HCT116 (cell line): ENCODE measurements at regions not wholly inside any gene's neighbourhood (a gene's known extent, or its start where the extent isn't known, plus 50 kb on each side); places are given as distances from the start of the nearest gene placed in this dataset.

Source experiments
- ATAC-seq: fragments of 200-7000 bp; cut with Tn5 transposase; 2 replicates; pipeline ENCODE4 v1.9.1; 2020; ENCODE audit warnings: mild to moderate bottlenecking, moderate library complexity
- BruUV-seq: library from RNA; stranded (reverse); fragments of 400-500 nt; replicated peaks from 2 replicates; lab custom pipeline; 2021; lab: Mats Ljungman, UMichigan
- CTCF ChIA-PET: fragments of 300-600 bp; sonication (Branson Sonifier 250); formaldehyde crosslinking; loops from one replicate; lab custom pipeline; 2021; ENCODE audit warnings: antibody characterized with exemption; lab: Charles Lee
- POLR2A ChIA-PET: fragments of 300-600, 350-600 bp; sonication (Branson Sonifier 250); formaldehyde crosslinking; loops from one replicate; lab custom pipeline; 2021; ENCODE audit warnings: antibody characterized with exemption; lab: Charles Lee
- RAD21 ChIA-PET, 2 experiments: fragments of 300-600 bp; sonication (Branson Sonifier 250); formaldehyde crosslinking; loops; one replicate each; lab custom pipeline; 2023; ENCODE audit warnings: low total read pairs in 2 of 2; ENCODE audit not compliant: uncharacterized antibody in 2 of 2, unreplicated experiment in 2 of 2, low non-redundant PET in 1 of 2; lab: Charles Lee
- DNase-seq: peaks from one replicate; pipeline ENCODE4 v3.0.0-alpha.2; 2010; ENCODE audit warnings: low read depth, low spot score
- H2AFZ ChIP-seq: fragments of 200-600 bp; shearing (Covaris generic), sonication (generic); 2 replicates; pipeline ENCODE4 v1.6.1; 2017; ENCODE audit warnings: low read depth, mixed run types, mixed read lengths, antibody characterized with exemption, low read length; ENCODE audit not compliant: poor library complexity, severe bottlenecking
- H3K27ac ChIP-seq: 2 replicates; pipeline ENCODE4 v1.5.1; 2012; ENCODE audit warnings: low read depth, low read length
- H3K27me3 ChIP-seq: fragments of 200-600 bp; sonication (generic); 2 replicates; pipeline ENCODE4 v1.6.1; 2016; ENCODE audit warnings: mixed run types, low read length, mixed read lengths; ENCODE audit not compliant: insufficient read depth
- H3K36me3 ChIP-seq, 2 experiments: fragments of 200-500 bp in 1 of 2; fragments of 200-600 bp in 1 of 2; sonication (Bioruptor generic) in 1 of 2; sonication (generic) in 1 of 2; 2 replicates each; pipeline versions ENCODE4 v1.5.1 to v1.6.1; 2014 to 2016; ENCODE audit warnings: low read length in 2 of 2, inconsistent platforms in 1 of 2, mixed read lengths in 1 of 2, mixed run types in 1 of 2; ENCODE audit not compliant: insufficient read depth in 2 of 2, control insufficient read depth in 1 of 2
- H3K4me1 ChIP-seq, 2 experiments: fragments of 200-600 bp in 1 of 2; sonication (generic) in 1 of 2; 2 replicates each; pipeline versions ENCODE4 v1.5.1 to v1.6.1; 2012 to 2017; ENCODE audit warnings: low read length in 2 of 2, inconsistent platforms in 1 of 2, mild to moderate bottlenecking in 1 of 2, mixed read lengths in 1 of 2, mixed run types in 1 of 2, moderate library complexity in 1 of 2; ENCODE audit not compliant: insufficient read depth in 2 of 2, control insufficient read depth in 1 of 2
- H3K4me2 ChIP-seq: fragments of 200-600 bp; sonication (generic); 2 replicates; pipeline ENCODE4 v1.6.1; 2017; ENCODE audit warnings: mixed run types, low read length, mixed read lengths
- H3K4me3 ChIP-seq, 2 experiments: fragments of 200-600 bp in 1 of 2; sonication (generic) in 1 of 2; replicated peaks in 1 of 2; 2 replicates each; pipeline ENCODE4 v1.5.1; 2011 to 2016; ENCODE audit warnings: low read length in 2 of 2, control low read depth in 1 of 2, low read depth in 1 of 2, mild to moderate bottlenecking in 1 of 2, mixed read lengths in 1 of 2, mixed run types in 1 of 2
- H3K79me2 ChIP-seq: fragments of 200-600 bp; sonication (generic); 2 replicates; pipeline ENCODE4 v1.6.1; 2017; ENCODE audit warnings: mild to moderate bottlenecking, mixed run types, low read length, moderate library complexity, mixed read lengths; ENCODE audit not compliant: insufficient read depth
- H3K9ac ChIP-seq: fragments of 200-600 bp; sonication (generic); 2 replicates; pipeline ENCODE4 v1.6.1; 2016; ENCODE audit warnings: low read length, mixed read lengths
- H3K9me2 ChIP-seq: fragments of 200-600 bp; sonication (generic), shearing (Covaris generic); 2 replicates; pipeline ENCODE4 v1.6.1; 2017; ENCODE audit warnings: mixed run types, mild to moderate bottlenecking, moderate library complexity; ENCODE audit not compliant: insufficient read depth
- H3K9me3 ChIP-seq, 2 experiments: fragments of 200-500 bp in 1 of 2; fragments of 200-600 bp in 1 of 2; sonication (Bioruptor generic) in 1 of 2; sonication (generic) in 1 of 2; 2 replicates each; pipeline ENCODE4 v1.6.1; 2014 to 2017; ENCODE audit warnings: low read length in 2 of 2, mixed read lengths in 2 of 2, inconsistent platforms in 1 of 2, low read depth in 1 of 2, mild to moderate bottlenecking in 1 of 2, mixed run types in 1 of 2, moderate library complexity in 1 of 2; ENCODE audit not compliant: control insufficient read depth in 1 of 2, insufficient read depth in 1 of 2
- H4K20me1 ChIP-seq: fragments of 200-600 bp; sonication (generic), shearing (Covaris generic); 2 replicates; pipeline ENCODE4 v1.6.1; 2017; ENCODE audit warnings: mixed run types, mild to moderate bottlenecking, moderate library complexity; ENCODE audit not compliant: insufficient read depth
- CBX3 ChIP-seq: IDR thresholded peaks from 2 replicates; pipeline ENCODE4 v1.6.1; 2012; ENCODE audit warnings: low read depth
- CEBPB ChIP-seq: IDR thresholded peaks from 2 replicates; pipeline ENCODE4 v1.6.1; 2012; ENCODE audit warnings: low read depth
- EGR1 ChIP-seq: IDR thresholded peaks from 2 replicates; pipeline ENCODE4 v1.6.1; 2012; ENCODE audit warnings: low read depth
- ELF1 ChIP-seq: IDR thresholded peaks from 2 replicates; pipeline ENCODE4 v1.6.1; 2012; ENCODE audit warnings: low read depth, borderline replicate concordance
- EZH2phosphoT487 ChIP-seq: fragments of 200-600 bp; IDR thresholded peaks from 2 replicates; pipeline ENCODE4 v1.6.1; 2018; ENCODE audit warnings: antibody characterized with exemption, borderline replicate concordance
- JUND ChIP-seq: IDR thresholded peaks from 2 replicates; pipeline ENCODE4 v1.6.1; 2012
- POLR2A ChIP-seq: IDR thresholded peaks from 2 replicates; pipeline ENCODE4 v1.7.0; 2011; ENCODE audit warnings: borderline replicate concordance; ENCODE audit not compliant: insufficient read depth, insufficient read length; ENCODE audit errors: extremely low read depth
- POLR2AphosphoS5 ChIP-seq: IDR thresholded peaks from 2 replicates; pipeline ENCODE4 v1.6.1; 2011; ENCODE audit warnings: mild to moderate bottlenecking, low read depth, low read length, moderate library complexity
- RAD21 ChIP-seq: IDR thresholded peaks from 2 replicates; pipeline ENCODE4 v1.6.1; 2012; ENCODE audit warnings: low read depth, mild to moderate bottlenecking
- SIN3A ChIP-seq: IDR thresholded peaks from 2 replicates; pipeline ENCODE4 v1.6.1; 2012; ENCODE audit warnings: low read depth
- SP1 ChIP-seq: IDR thresholded peaks from 2 replicates; pipeline ENCODE4 v1.6.1; 2012; ENCODE audit warnings: low read depth
- SRF ChIP-seq: IDR thresholded peaks from 2 replicates; pipeline ENCODE4 v1.6.1; 2012; ENCODE audit warnings: low read depth
- TCF7L2 ChIP-seq: IDR thresholded peaks from 2 replicates; pipeline ENCODE4 v1.7.0; 2011; ENCODE audit warnings: borderline replicate concordance, inconsistent platforms; ENCODE audit not compliant: insufficient read depth, insufficient read length; ENCODE audit errors: extremely low read depth
- YY1 ChIP-seq: IDR thresholded peaks from 2 replicates; pipeline ENCODE4 v1.6.1; 2011; ENCODE audit warnings: low read length, low read depth, moderate library complexity, mild to moderate bottlenecking; ENCODE audit not compliant: insufficient replicate concordance; ENCODE audit errors: extremely low read depth
- ZBTB33 ChIP-seq: IDR thresholded peaks from 2 replicates; pipeline ENCODE4 v1.6.1; 2011; ENCODE audit warnings: mild to moderate bottlenecking, low read length, moderate library complexity; ENCODE audit not compliant: insufficient replicate concordance; ENCODE audit errors: extremely low read depth
- intact Hi-C: fragments of 100-400 bp; cut with micrococcal nuclease; formaldehyde crosslinking; loops from 2 replicates; pipeline ENCODE4 v1.10.0; 2022
- TF ChIP-seq, protein P1 (sequence below): IDR thresholded peaks from 2 replicates; pipeline ENCODE4 v1.6.1; 2012; ENCODE audit warnings: low read depth

GRCh38 chr1:221059506-221059905, 180.3 kb downstream of the HLX start:
- Histone ChIP-seq H3K27me3 (no peaks in the 10 kb centered on the region), H3K9me2 (0 out of 2 replicates have a peak, but pooled peaks cover 3% of the 10 kb centered on the region), H4K20me1 (no peaks in the 10 kb centered on the region), H3K9ac (no peak overlapping the region), H3K4me2 (no peak overlapping the region), H3K27ac (no peak overlapping the region), H3K4me1 (no peaks in the 10 kb centered on the region), H3K79me2 (no peaks in the 10 kb centered on the region), H3K36me3 (no peaks in the 10 kb centered on the region), H3K9me3 (no peaks in the 10 kb centered on the region), H3K4me3 (no peak overlapping the region), H2AFZ (no peak overlapping the region)
- TF ChIP-seq SIN3A, result no peak
- TF ChIP-seq EZH2phosphoT487, result no peak
- TF ChIP-seq, protein P1, sequence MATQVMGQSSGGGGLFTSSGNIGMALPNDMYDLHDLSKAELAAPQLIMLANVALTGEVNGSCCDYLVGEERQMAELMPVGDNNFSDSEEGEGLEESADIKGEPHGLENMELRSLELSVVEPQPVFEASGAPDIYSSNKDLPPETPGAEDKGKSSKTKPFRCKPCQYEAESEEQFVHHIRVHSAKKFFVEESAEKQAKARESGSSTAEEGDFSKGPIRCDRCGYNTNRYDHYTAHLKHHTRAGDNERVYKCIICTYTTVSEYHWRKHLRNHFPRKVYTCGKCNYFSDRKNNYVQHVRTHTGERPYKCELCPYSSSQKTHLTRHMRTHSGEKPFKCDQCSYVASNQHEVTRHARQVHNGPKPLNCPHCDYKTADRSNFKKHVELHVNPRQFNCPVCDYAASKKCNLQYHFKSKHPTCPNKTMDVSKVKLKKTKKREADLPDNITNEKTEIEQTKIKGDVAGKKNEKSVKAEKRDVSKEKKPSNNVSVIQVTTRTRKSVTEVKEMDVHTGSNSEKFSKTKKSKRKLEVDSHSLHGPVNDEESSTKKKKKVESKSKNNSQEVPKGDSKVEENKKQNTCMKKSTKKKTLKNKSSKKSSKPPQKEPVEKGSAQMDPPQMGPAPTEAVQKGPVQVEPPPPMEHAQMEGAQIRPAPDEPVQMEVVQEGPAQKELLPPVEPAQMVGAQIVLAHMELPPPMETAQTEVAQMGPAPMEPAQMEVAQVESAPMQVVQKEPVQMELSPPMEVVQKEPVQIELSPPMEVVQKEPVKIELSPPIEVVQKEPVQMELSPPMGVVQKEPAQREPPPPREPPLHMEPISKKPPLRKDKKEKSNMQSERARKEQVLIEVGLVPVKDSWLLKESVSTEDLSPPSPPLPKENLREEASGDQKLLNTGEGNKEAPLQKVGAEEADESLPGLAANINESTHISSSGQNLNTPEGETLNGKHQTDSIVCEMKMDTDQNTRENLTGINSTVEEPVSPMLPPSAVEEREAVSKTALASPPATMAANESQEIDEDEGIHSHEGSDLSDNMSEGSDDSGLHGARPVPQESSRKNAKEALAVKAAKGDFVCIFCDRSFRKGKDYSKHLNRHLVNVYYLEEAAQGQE, result no peak
- no peak for TF ChIP-seq JUND
- ChIA-PET POLR2A (no interaction called here), RAD21 (no interaction called here), CTCF (no interaction called here)
- ATAC-seq (no peak), DNase-seq (no peak)
- no TSS peak for BruUV-seq
- intact Hi-C loops, result no loop called here

DNA sequence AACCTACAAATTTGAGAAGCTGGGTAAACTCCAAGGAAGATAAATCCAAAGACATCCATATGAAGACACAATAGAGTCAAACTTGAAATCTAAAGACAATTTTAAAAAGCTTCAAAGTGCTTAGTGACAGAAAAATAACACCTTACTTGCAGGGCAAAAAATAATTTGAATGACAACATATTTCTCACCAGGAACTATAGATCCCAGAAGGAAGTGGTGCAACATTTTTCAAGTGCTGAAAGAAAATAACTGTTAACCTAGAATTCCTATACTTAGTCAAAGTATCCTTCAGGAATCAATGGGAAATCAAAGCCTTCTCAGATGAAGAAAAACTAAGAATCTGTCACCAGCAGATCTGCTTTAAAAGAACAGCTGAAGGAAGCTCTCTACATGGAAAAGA, 184.4 kb downstream of the HLX start:
- intact Hi-C loops, result no loop called here
- CTCF ChIA-PET, result no interaction called here
- H3K79me2 ChIP-seq, result no peaks in the 10 kb centered on the region
- no peaks in the 10 kb centered on the region for H3K9me3 ChIP-seq
- RAD21 ChIA-PET, result no interaction called here
- H2AFZ ChIP-seq, result no peak overlapping the region
- DNase-seq, result no peak
- no peaks in the 10 kb centered on the region for H3K36me3 ChIP-seq
- H3K4me3 ChIP-seq, result no peak overlapping the region
- H3K27ac ChIP-seq, result no peak overlapping the region
- H3K4me1 ChIP-seq, result no peaks in the 10 kb centered on the region
- H3K4me2 ChIP-seq, result no peak overlapping the region
- no peak for ATAC-seq
- H4K20me1 ChIP-seq, result no peaks in the 10 kb centered on the region
- H3K9ac ChIP-seq, result no peak overlapping the region
- BruUV-seq, result no TSS peak
- H3K9me2 ChIP-seq, result 0 out of 2 replicates have a peak, but pooled peaks cover 3% of the 10 kb centered on the region
- POLR2A ChIA-PET, result no interaction called here
- no peaks in the 10 kb centered on the region for H3K27me3 ChIP-seq
- TF ChIP-seq EGR1, result no peak
- TF ChIP-seq SP1, result no peak
- TF ChIP-seq CEBPB, result no peak
- no peak for TF ChIP-seq YY1
- TF ChIP-seq SRF, result no peak
- TF ChIP-seq POLR2AphosphoS5, result no peak
- no peak for TF ChIP-seq JUND
- TF ChIP-seq CBX3, result no peak
- no peak for TF ChIP-seq POLR2A
- TF ChIP-seq ZBTB33, result no peak
- TF ChIP-seq TCF7L2, result no peak
- no peak for TF ChIP-seq ELF1
- no peak for TF ChIP-seq RAD21
